ENCODE measurements at regions not wholly inside any gene's neighbourhood (a gene's known extent, or its start where the extent isn't known, plus 50 kb on each side); places are given as distances from the start of the nearest gene placed in this dataset.
A peak's percentile ranks its signal among the peaks of the same experiment; 100 is the strongest.

DNA sequence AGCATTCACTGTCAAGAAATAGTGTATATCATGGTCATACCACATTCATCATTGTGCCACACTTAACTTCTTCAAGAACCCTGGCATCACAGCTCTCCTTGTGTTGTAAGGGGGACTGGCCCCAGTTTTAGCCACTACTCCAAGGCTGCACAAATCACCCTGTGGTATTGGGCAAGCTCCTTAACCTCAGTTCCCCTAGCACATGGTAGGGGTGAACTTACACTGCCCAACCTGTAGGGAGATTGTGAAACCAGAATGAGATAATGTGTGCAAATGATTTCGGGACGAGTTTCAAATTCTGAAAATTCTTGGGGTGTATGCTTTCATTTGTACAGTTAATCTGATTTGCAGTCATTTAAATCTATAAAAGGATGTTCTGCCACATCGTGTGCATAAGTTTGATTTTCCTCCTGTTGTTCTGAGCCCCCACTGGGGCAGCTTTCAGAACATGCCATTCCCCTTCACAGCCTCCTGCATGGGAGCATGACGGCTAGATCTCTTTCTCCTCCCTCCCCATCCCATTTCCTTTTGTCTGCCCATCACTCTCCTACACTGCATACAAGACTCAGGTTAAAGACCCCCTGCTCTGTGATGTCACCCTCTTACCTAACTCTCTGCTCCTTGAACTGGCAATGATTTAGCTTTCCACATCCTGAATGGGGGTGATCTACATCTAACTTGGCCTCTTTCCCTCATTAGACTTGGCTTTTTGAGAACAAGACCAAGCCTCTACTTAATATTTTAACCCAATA is 290.3 kb downstream of the CHRM3 start:
- DNase-seq (ENCODE audit: low read depth) = no peak

DNA sequence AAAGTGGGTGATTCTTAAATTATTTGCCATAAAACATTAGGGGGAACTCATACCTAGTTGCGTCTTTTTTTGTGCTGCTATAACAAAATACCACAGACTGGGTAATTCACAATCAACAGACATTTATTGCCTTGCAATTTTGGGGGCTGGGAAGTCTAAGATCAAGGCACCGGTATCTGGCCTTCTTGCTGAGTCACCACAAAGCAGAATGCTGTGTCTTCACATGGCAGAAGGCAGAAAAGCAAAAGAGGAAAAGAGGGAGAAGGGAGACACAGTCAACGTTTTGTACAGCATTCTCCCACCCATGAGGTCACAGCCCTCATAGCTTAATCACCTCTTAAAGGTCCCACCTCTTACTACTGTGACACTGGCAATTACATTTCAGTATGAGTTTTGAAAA is 291.0 kb downstream of the CHRM3 start:
- no peak for DNase-seq (ENCODE audit: low read depth)

DNA sequence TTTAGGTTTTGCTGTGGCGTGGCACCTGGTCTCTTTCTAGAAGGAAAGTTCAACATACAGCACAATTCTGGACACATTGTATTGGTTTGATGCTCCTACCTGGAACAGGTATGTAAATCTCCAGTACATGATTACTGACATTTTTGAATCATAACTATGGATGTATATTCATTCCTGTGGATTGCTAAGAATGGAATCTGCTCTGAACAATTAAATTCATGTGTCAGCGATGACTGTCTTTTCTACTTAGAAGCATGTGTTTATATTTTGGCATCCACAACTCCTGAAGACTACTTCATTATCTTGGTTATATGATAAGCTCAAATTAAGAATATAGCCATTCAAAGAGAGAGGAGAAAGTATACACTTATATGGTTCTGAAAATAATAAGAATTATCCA is 291.8 kb downstream of the CHRM3 start:
- DNase-seq (ENCODE audit: low read depth) = no peak

DNA sequence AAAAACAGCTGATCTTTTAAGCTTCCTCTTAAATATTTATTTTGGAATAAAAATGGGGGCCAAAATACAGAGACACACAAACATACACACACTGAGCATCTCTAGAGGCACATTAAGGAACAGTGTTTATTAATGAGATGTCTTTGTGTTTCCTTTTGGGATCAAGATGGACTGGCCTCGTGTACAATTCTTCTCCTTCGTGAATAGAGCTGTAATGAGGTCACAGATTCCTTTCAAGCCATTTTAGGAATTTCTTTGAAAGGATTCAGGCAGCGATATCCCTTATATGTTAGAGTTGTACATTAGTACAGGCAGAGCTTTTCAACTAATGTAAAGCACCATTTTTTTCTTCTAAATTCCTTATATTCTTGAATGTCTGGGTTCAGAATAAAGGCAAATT is 295.7 kb downstream of the CHRM3 start:
- no peak for DNase-seq (ENCODE audit: low read depth)

DNA sequence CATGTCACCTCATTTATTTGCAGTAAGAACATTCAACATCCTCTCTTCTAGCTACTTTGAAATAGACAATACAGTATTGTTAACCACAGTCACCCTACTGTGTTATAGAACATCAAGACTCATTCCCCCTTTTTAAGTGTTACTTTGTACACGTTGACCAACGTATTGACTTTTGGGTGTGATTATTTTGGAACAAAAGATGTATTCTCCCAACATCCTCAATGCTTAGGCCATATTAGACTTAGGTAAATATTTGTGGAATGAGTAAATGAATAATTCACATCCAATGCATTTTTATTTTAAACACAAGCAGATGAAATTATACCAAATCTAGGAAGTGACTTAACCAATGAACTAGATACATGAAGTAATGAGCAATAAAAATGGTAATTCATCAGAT is 296.6 kb downstream of the CHRM3 start:
- DNase-seq (ENCODE audit: low read depth) = no peak

DNA sequence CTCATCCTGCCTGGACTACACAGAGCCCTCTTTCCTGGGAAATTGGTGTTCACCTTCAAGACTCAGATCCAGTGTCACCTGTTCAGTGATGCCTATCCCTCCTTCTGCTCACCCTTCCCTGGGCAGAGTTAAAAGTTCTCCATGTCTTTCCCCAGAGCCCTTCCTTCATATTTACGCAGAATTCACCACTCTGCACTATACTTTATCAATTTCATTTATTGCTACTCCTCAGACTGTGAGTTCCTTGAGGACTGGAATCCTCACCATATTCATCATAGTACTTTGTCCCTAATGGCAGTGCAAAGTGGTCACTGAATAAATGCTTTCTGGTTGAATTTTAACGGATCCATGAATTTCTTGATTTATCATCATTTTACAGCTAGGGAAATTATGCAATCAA is 300.0 kb downstream of the CHRM3 start:
- no peak for DNase-seq (ENCODE audit: low read depth)

DNA sequence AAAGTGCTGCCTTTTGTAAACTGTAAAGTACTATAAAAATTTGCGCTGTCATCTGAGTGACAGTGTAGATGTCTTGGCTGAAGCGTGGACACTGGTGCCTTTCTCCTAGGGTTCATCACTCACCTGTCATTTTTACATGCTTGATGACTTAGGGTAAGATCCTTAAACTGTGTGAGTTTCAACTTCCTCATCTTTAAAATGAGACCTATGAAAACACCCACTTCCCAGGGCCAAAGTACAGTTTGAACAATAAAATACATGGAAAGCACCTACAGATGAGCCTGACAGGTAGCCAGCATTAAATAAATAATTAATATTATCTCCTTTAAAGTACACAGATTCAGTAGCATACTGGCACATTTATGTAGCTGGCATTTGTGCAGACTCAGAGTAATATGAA is 309.9 kb downstream of the CHRM3 start:
- DNase-seq (ENCODE audit: low read depth) = no peak

DNA sequence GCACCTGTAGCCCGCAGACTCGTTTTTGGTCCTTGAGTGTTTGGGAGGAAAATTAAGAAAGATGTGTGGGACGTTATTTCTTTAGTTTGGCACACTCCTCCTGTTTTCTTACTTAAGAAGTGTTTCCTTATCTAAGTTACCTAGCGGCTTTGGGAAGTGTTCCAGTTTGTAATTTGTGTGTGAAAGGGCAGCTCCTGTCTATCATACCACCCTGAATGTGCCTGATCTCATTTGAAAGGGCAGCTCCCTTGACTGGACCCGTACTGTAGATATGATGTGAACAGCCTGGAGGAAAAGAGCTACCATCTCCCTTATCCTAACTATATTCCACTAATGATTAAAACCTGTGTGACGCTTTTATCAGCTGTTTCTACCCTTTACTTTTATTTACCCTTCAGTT is 314.3 kb downstream of the CHRM3 start:
- no peak for DNase-seq (ENCODE audit: low read depth)

DNA sequence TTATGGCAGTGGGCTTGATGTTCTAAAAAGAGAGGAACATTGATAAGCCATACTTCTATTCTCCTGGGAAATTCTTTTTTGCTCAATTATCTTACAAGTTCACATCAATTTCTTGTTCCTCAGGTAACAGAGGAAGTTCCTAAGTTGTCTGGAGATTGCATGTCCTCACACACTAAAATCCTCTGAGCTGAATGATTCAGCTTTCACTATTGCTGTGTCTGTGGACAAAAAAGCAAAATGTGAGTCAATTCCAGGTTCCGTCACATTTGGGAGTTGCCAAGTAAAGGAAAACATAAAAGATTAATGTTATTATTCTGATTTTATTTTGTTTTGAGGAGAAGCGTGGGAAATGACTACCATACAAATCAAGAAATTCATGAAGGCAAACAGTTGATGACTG is 316.7 kb downstream of the CHRM3 start:
- no peak for DNase-seq (ENCODE audit: low read depth)

DNA sequence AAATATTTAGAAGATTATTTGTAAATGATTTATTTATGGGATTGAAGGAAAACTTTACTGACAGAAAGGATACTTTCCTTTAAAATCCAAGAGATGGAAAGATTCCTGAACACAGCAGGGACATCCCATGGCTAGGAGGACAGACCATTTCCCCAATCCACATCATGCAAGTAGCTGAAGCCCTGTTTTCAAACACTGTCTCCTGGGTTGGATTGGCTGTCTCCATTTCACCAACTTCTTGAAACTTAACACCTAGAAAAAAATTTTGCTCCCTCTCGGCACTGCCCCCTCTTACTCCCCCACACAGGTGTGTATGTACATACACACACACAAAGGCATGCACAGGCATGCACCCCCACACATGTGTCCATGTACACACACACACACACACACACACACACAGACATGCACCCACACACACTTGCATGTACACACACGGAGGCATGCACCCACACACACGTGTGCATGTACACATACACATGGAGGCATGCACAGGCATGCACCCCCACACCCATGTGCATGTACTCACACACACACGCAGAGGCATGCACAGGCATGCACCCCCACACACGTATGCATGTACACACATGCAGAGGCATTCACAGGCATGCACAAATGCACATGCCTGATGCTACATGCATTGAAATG is 320.0 kb downstream of the CHRM3 start:
- no peak for DNase-seq (ENCODE audit: low read depth)

DNA sequence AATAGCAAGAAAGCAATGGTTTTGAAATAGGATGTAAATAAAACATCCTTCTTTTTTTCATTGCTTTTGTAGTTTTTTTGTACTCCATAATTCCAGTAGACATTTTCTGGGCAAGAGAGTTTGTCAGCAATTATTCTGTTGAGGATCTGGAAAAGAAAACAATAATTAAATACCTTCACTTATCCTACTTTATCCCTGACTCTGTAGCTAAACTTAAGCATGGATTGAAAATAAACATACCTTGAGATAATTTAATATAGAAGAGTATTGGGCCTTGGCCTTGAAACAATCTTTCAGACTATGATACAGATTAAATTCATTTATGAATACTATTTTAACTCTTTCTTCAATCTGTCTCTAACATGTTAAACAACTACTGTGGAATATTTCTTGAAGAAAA is 321.2 kb downstream of the CHRM3 start:
- no peak for DNase-seq (ENCODE audit: low read depth)

DNA sequence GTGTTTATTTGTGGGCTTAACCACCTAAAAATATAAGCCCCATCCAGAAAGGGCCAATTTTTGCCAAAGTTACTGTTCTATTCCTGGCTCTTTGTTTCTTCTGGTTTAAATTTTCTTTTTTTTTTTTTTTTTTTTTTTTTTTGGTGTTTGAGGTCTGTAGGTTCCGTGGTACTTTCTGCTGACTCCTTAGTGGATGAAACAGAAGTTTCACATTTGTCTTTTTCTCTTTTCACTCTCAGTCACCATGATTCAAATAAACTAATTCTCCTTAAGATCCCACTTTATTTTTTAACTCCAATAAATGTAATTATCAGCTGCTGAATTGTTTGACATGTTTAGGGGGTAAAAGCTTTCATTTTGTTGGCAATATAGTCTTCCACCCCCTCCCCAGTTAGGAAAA is 322.3 kb downstream of the CHRM3 start:
- no peak for DNase-seq (ENCODE audit: low read depth)

DNA sequence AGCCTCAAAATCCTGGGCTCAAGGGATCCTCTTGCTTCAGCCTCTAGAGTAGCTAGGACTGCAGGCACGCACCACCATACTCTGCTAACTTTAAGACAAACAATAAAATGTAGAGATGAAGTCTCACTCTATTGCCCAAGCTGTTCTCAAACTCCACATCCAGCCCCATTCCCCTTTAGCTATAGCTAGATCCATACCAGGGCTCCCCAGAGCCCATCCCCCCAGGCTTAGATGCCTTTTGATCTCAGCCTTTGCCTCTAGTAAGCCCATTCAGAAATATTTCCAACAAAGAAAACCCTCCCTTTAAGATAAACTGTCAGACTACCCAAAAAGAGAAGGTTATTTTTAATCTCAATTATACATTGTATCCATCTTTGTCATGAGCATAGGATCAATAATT is 325.4 kb downstream of the CHRM3 start:
- no peak for DNase-seq (ENCODE audit: low read depth)

DNA sequence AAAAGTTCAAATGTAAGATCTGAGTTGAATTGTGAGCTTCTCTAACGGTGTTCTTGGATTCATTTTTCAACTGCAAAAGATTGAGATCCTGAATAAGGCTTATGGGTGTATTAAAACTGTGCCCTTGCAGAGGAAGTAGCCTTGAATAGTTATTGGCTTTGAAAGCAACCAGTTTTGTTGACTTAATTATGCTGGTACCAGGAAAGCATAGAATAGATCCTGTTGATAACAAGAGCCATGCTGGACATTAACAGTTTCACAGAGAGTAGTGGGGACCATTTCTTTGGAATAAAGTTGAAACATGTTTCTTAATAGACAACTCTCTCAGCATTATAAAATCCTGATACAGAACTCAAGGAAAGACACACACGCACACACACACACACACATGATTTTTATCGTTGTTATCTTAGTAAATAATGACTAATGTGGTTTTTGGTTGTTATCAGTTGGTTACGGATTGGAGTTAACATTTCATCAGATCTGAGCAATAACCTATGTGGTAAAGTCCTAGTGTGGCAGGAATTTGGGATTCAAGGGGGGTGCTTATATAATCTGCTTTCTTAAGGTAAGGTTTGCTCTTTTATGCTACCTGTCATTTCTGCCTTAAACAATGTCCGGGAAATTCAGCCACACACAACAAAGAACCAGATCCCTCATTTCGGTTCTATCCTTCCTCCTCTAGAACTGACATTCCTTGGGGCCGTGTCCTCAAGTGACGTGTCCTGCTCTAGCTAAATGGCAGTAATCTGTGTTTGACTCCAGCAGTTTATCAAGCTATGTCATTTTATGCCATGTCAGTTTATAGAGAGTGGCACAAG is 330.9 kb downstream of the CHRM3 start:
- peak; percentile 42 for DNase-seq (ENCODE audit: low read depth)

DNA sequence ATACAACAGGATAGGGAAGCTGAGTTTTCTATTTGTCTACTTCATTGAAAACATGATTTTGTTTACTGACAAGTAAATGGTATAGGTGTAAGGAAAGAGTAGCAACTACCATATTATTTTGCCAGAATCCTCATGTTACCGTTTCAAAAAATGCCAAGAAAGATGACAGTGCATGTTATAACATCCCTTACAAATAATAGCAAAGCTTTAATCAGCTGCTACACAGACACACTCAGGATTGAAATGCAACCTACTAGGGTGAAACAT is 331.5 kb downstream of the CHRM3 start:
- DNase-seq (ENCODE audit: low read depth) = no peak

DNA sequence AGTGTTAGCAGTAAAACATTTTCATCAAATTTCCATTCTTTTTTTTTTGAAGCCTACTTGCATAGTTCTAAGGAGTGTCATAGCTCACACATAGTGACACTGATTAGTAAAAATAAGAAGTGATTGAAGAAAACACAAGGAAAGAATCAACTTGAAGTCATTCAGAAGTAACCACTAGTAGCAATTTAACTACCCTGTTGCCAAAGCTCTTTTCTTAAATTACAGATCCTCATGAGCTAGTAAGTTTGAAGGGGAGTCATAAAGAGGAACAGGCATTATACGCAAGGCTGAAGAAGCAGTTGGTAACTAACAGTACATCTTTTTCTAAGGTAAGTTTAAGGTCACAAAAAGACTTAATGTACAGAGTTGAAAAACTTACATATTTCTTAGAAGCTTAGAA is 332.2 kb downstream of the CHRM3 start:
- DNase-seq (ENCODE audit: low read depth) = no peak

DNA sequence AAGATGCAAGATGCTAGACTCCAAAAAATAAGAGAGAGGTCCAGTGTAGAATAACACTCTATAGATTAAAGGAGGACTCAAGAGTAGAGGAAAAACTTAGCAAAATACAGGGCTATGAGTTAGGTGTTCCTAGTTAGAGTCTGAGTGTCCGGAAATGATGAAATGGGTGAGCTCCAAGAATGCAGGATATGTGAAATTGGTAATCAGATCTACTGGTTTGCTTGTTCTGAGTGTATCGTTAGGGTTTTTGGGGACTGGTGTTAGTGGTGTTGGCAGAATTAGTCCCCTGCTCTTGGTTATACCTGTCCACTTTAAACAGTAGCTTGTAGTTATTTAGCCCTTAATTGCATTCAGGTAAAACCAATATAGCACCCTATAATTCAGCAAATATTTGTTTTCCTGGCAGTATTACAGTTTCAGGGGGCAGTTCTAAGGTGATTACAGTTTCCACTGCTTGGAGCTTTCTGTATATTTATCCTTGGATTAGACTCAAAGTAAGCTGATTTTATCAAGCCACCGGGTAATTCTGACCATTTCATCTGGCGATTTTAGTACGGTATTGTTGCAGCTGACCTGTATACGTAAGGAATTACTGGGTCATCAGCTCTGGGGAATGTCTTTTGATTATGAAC is 332.7 kb downstream of the CHRM3 start:
- DNase-seq (ENCODE audit: low read depth) = no peak

DNA sequence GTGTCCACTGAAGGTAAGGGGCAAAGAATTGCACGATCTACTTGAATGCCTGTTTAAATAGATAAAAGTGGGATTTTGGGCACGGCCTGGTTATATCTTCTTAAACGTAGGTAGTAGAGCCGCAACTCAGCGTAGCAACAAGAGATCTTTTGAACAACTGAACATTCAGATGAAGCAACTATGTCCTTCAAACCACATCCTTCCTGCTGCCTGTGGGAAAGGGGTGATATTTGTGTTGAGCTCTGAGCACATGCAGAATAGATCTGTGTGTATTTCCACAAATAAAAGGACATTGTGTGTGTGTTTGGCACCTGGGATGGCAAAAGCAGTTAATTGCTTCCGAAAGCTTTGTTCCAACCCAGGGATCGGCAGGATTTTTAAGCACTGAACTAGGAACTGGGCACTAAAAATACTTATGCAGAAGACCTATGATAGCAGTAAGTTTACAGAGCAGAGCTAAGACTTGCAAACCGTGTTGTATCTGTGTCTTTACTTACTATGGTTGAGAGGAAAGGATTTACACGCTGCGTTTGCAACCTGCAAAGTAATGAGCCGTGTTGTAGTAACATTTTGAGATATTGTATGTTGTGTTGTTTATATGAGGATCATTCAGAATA is 333.4 kb downstream of the CHRM3 start:
- DNase-seq (ENCODE audit: low read depth) = no peak

DNA sequence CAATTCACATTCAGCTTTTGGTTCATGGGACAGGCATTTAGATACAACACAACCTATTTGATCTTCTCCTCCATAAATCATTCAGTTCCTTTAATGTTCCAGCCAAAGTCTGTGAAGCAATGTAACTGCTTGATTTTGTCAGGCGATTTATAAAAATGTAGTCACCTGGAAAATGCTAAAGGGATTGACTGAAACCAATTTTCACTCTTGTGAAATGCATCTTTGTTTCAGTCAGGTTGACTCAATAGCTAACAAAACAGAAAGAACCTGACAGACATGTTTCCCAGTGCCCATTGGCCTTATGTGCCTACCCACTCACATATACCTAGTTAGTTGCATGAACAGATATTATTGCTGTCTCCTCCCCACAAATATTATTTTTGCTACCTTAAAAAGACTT is 335.7 kb downstream of the CHRM3 start:
- DNase-seq (ENCODE audit: low read depth) = no peak

DNA sequence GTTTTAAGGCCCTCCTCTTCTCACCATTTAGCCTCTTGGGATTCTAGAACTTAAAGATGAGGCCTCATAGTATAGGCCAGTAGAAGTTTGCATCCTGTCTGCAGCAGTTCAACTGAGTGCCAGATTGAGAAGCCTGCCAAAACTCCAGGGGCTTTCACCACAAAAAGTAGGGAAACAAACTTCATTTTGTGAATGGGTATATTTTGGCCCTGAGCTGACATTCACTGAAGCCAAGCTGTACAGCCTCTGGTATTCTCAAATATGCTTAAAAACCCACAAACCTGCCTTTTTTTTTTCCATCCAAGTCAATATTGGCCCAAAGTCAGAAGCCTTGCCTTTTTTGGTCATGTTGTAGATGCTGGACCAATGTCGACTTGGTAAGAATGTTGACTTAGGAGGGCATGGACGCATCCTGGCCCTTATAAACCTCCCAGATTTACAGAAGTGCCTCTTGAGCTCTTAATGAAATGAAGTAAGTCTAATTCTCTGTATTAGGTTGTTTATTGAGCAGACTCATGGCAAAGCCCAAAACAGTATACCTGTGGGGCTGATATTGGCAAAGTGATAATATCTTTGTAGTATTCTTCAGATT is 337.5 kb downstream of the CHRM3 start:
- DNase-seq (ENCODE audit: low read depth) = no peak

DNA sequence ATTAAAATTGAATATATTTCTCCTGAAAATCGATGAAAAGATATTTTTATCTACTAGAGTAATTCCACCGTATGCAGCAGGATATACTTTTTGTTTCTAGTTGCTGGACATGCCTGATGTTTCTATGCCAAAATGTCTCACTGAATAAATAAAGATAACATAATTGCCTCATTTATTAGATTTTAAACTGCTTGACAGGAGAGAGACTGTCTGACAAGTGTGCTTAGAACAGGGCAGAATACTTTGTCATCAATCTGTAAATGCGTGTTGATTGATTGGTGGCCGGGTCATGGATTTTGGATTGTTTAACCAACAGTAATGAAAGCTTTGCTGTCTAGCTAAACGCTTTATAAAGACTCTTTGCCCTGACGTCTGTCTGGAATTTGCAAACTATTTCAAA is 339.0 kb downstream of the CHRM3 start:
- no peak for DNase-seq (ENCODE audit: low read depth)

DNA sequence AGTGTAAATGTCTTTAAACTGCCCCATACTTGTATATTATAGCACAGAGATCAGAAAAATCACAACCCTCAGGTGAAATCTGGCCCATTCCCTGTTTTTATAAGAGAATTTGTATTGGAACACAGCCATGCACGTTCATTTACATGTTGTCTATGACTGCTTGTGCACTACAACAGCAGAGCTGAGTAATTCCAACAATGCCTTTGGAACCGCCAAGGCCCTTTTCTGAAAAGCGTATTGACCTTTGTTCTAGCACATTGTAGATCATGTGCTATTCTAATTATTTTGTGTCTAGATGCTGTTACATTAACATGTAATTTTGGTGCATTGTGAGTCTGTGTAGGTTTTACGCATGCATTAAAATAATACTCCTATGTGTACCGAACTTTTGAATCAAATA is 339.6 kb downstream of the CHRM3 start:
- no peak for DNase-seq (ENCODE audit: low read depth)
